Astrocyte of the spinal cord (primary cell): ENCODE measurements at regions not wholly inside any gene's neighbourhood (a gene's known extent, or its start where the extent isn't known, plus 50 kb on each side); places are given as distances from the start of the nearest gene placed in this dataset.

Experiments used
- DNase-seq: peaks from one replicate; pipeline ENCODE4 v3.0.0; 2011; ENCODE audit warnings: low read depth, low spot score
- H3K4me3 ChIP-seq: 2 replicates; pipeline ENCODE4 v1.5.1; 2011; ENCODE audit warnings: low read depth, mild to moderate bottlenecking, low read length, moderate library complexity
- in situ Hi-C: cut with HindIII; loops from 2 replicates; pipeline ENCODE4 v1.10.0; 2017; ENCODE audit warnings: low sequenced_read_pairs
- TF ChIP-seq, protein P1 (sequence below): IDR thresholded peaks from 2 replicates; pipeline ENCODE4 v1.5.1; 2012; ENCODE audit warnings: low read depth, mild to moderate bottlenecking, low read length, inconsistent platforms

DNA sequence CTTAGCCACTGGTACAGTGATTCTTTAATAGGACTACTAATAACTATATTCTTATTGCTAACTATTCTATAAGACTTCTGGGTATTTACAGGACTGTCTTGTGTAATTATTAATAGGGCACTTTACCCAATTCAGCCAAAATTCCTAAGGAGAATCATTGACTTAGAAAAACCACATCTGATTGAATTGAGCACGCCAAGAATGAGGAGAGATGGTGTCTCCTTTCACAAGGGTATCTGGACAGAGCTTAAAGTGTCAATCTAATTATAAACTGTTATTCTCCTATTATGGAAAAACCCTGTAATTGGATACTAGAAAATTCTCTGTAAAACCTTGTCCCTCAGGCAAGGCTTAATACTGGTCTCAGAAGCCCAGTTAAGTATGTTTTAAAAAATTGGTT, 111.1 kb upstream of the TLL1 start:
- TF ChIP-seq, protein P1, sequence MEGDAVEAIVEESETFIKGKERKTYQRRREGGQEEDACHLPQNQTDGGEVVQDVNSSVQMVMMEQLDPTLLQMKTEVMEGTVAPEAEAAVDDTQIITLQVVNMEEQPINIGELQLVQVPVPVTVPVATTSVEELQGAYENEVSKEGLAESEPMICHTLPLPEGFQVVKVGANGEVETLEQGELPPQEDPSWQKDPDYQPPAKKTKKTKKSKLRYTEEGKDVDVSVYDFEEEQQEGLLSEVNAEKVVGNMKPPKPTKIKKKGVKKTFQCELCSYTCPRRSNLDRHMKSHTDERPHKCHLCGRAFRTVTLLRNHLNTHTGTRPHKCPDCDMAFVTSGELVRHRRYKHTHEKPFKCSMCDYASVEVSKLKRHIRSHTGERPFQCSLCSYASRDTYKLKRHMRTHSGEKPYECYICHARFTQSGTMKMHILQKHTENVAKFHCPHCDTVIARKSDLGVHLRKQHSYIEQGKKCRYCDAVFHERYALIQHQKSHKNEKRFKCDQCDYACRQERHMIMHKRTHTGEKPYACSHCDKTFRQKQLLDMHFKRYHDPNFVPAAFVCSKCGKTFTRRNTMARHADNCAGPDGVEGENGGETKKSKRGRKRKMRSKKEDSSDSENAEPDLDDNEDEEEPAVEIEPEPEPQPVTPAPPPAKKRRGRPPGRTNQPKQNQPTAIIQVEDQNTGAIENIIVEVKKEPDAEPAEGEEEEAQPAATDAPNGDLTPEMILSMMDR = no peak
- in situ Hi-C loops = no loop called here
- no peak for DNase-seq
- no peak overlapping the region for H3K4me3 ChIP-seq

DNA sequence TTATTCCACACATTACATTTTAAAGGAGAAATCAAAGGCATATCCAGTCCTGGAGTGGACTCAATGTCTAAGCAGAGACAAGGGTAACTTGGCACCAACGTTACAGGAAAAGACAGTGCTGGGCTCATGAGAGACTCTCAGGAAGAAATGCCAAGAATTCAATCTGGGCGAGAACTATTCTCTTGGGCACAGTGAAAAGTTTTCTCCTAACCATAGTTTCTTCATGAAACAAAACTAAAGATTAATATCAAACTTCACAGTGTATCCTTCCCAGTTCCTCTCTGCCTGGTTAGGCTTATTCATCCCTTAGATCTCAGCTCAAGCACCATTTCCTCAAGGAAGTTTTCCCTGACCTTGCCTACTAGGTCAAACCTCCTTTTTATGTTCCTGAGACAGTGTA, 109.4 kb upstream of the TLL1 start:
- H3K4me3 ChIP-seq = no peak overlapping the region
- DNase-seq = no peak
- in situ Hi-C loops = no loop called here
- TF ChIP-seq, protein P1 = no peak

DNA sequence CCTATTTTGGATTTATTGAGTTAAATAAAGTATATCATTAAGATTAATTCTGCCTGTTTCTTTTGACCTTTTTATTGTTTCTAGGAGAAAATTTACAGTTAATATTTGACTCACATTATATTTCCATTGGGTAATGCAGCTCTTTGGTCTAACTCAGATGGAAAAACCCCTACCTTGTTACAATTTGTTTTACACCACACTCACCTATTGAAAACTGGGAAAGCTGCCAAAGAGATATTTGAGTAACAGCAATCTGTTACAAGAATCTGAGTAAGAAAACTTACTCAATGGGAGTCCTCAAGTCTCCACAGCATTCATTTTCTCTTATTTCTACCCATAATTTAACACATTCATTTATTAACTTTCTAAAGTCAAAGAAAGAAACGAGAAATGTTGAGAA, 108.0 kb upstream of the TLL1 start:
- TF ChIP-seq, protein P1 = no peak
- in situ Hi-C loops = no loop called here
- DNase-seq = no peak
- H3K4me3 ChIP-seq = no peak overlapping the region

DNA sequence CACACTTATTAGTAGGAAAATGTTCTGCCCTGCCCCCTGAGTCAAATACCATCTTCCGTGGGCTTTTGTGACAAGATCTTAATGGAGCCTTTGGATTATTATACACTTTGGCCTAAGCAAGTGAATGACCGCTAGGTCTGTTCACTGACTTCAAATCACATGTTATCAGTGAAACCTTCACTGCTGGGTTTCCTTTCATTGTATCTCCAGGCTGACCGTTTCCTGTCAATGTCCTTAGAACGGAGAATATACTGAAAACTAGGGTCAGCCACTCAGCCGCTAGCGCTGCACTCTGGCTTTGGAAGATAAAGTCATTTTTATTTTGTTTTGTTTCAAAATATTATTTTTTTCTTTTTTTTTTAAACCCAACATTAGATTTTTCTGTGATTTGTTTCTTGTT, 107.0 kb upstream of the TLL1 start:
- no peak overlapping the region for H3K4me3 ChIP-seq
- no peak for DNase-seq
- TF ChIP-seq, protein P1 = no peak
- in situ Hi-C loops = no loop called here

DNA sequence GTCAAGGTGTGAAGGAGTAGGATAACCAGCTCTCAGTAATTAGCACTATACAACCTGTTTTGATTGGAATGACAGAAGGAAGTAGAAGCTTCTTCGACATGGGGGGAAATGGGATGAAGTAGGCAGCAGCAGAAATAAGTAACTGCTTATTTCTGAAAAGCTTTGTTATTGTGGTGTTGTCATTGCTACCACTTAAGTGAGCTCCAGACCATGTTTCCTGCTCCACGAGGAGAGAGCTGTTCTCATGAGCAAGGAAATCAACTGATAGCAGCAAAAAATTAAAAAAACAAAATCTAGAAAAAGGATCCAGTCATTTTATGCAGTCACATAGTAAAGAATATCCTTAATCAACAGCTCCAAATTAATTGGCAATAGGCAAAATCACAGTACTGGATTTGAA, 106.1 kb upstream of the TLL1 start:
- TF ChIP-seq, protein P1 = no peak
- H3K4me3 ChIP-seq = no peak overlapping the region
- in situ Hi-C loops = no loop called here
- DNase-seq = no peak

DNA sequence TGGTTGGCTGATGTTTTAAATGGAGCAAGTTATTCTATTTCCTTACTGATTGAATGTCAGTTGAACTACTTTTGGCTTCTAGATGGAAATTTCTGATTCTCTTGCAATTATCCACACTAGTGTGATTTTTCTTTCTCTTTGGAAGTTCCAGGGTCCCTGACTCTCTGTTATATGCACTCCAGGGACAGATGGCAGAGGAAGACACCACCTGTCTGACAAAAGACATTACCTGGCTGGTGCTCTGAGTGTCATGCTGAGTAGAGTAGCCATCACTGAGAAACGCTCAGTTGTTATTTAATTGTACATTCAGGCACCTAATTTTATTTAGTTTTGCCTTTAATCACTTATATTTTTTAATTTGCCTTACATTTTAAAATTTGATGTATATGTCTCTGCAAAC, 105.4 kb upstream of the TLL1 start:
- TF ChIP-seq, protein P1 = no peak
- in situ Hi-C loops = no loop called here

DNA sequence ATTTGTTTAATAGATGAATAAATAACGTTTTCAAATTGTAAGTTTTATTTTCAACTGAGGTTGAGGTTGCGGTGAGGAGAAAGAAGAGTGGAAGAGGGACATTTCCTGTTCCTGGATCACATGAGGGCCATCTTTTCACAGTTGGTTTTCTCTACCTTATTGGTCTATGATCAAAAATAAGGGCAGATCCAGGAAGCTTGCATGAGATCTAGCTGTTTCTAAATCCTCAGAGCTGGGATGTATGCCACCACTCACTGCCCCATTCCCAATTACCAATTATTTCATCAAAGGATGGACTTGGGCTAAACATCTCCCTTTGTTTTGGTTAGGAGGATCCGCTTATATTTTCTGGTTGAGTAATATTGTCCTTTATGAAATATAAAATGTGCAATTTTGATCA, 104.8 kb upstream of the TLL1 start:
- no peak overlapping the region for H3K4me3 ChIP-seq
- in situ Hi-C loops = no loop called here
- TF ChIP-seq, protein P1 = no peak
- DNase-seq = no peak

More for the DNA sequence above, 105.4 kb upstream of the TLL1 start:
- no peak overlapping the region for H3K4me3 ChIP-seq
- no peak for DNase-seq
